HepG2 (cell line): ENCODE measurements at regions not wholly inside any gene's neighbourhood (a gene's known extent, or its start where the extent isn't known, plus 50 kb on each side); places are given as distances from the start of the nearest gene placed in this dataset.

ENCODE experiments used
- ATAC-seq: fragments of 200-7000 bp; cut with Tn5 transposase; 3 replicates; pipeline ENCODE4 v1.9.1; 2020; ENCODE audit warnings: mild to moderate bottlenecking, moderate library complexity
- BruUV-seq: library from RNA; stranded (reverse); fragments of 400-500 nt; replicated peaks from 2 replicates; lab custom pipeline; 2021; lab: Mats Ljungman, UMichigan
- CTCF ChIA-PET: fragments of 300-600 bp; formaldehyde crosslinking; extraction: SDS; loops from one replicate; lab custom pipeline; 2021; ENCODE audit warnings: low total read pairs, inconsistent platforms, low intra/inter-chr PET ratio; lab: Yijun Ruan, JAX
- POLR2A ChIA-PET: fragments of 350-600 bp; sonication (Branson Sonifier 250); formaldehyde crosslinking; loops from one replicate; lab custom pipeline; 2020; ENCODE audit warnings: antibody characterized with exemption, inconsistent platforms; lab: Yijun Ruan, JAX
- DNase-seq: peaks from one replicate; pipeline ENCODE4 v3.0.0-alpha.2; 2015; ENCODE audit warnings: low spot score
- FAIRE-seq: peaks from 3 replicates; lab custom pipeline; 2011; peaks lifted over from hg19 to GRCh38; lab: Jason Lieb, UNC
- H2AFZ ChIP-seq: one replicate; pipeline ENCODE4 v1.6.1; 2011; ENCODE audit warnings: low read length, inconsistent platforms
- H3K27ac ChIP-seq: fragments of 300-600 bp; 3 replicates; pipeline ENCODE4 v1.8.0; 2011; ENCODE audit warnings: mixed run types, mild to moderate bottlenecking, mixed read lengths, low read length, inconsistent platforms; ENCODE audit not compliant: insufficient read depth; ENCODE audit errors: extremely low read length
- H3K27me3 ChIP-seq, 2 experiments: fragments of 200-600 bp in 1 of 2; 2 replicates in 1 of 2; 3 replicates in 1 of 2; pipeline versions ENCODE4 v1.6.0 to v1.8.0; 2011; ENCODE audit warnings: low read length in 2 of 2, mild to moderate bottlenecking in 2 of 2, moderate library complexity in 2 of 2, inconsistent platforms in 1 of 2; ENCODE audit not compliant: insufficient read depth in 2 of 2, control insufficient read depth in 1 of 2
- H3K36me3 ChIP-seq, 2 experiments: fragments of 200-600 bp in 1 of 2; replicated peaks in 1 of 2; 2 replicates in 1 of 2; 3 replicates in 1 of 2; pipeline versions ENCODE4 v1.5.1 to v1.8.0; 2011; ENCODE audit warnings: low read length in 2 of 2, inconsistent platforms in 1 of 2; ENCODE audit not compliant: insufficient read depth in 2 of 2, control insufficient read depth in 1 of 2
- H3K4me1 ChIP-seq: 2 replicates; pipeline ENCODE4 v1.5.1; 2012; ENCODE audit warnings: low read length, inconsistent platforms; ENCODE audit not compliant: insufficient read depth
- H3K4me2 ChIP-seq: 2 replicates; pipeline ENCODE4 v1.6.0; 2011; ENCODE audit warnings: low read depth, low read length, inconsistent platforms
- H3K4me3 ChIP-seq, 3 experiments: fragments of 200-600 bp in 1 of 3; sonication (generic), shearing (Covaris generic) in 1 of 3; replicated peaks in 1 of 3; 2 replicates each; pipeline ENCODE4 v1.5.1; 2011 to 2016; ENCODE audit warnings: low read length in 3 of 3, inconsistent platforms in 2 of 3, low read depth in 2 of 3, mild to moderate bottlenecking in 2 of 3, control low read depth in 1 of 3, mixed read lengths in 1 of 3; ENCODE audit not compliant: insufficient read depth in 1 of 3
- H3K79me2 ChIP-seq: one replicate; pipeline ENCODE4 v1.6.1; 2011; ENCODE audit warnings: low read length, inconsistent platforms; ENCODE audit not compliant: insufficient read depth
- H3K9ac ChIP-seq: 2 replicates; pipeline ENCODE4 v1.6.0; 2011; ENCODE audit warnings: mild to moderate bottlenecking, low read depth, low read length, inconsistent platforms; ENCODE audit not compliant: insufficient read depth
- H3K9me3 ChIP-seq: 2 replicates; pipeline ENCODE4 v1.5.1; 2012; ENCODE audit warnings: mild to moderate bottlenecking, low read length
- H4K20me1 ChIP-seq: 2 replicates; pipeline ENCODE4 v1.6.0; 2011; ENCODE audit warnings: inconsistent platforms, mild to moderate bottlenecking, low read length, moderate library complexity; ENCODE audit not compliant: insufficient read depth
- GABPB1 ChIP-seq: IDR thresholded peaks from 2 replicates; pipeline ENCODE4 v1.6.1; 2016; ENCODE audit warnings: mild to moderate bottlenecking, missing genetic modification reagents, moderate library complexity, missing compliant biosample characterization
- HNRNPK ChIP-seq: fragments of 200-400 bp; formaldehyde crosslinking; IDR thresholded peaks from 2 replicates; pipeline ENCODE4 v1.6.1; 2018; ENCODE audit warnings: low read length, low read depth, moderate library complexity, mild to moderate bottlenecking; ENCODE audit not compliant: poor library complexity, severe bottlenecking
- KDM5B ChIP-seq: sonication (generic); formaldehyde crosslinking; IDR thresholded peaks from 2 replicates; pipeline ENCODE4 v1.4.0; 2020; ENCODE audit warnings: missing genetic modification reagents, mild to moderate bottlenecking, borderline replicate concordance
- NR2C2 ChIP-seq: sonication (generic); formaldehyde crosslinking; IDR thresholded peaks from 2 replicates; pipeline ENCODE4 v1.4.0; 2020; ENCODE audit warnings: missing genetic modification reagents, mild to moderate bottlenecking, moderate library complexity, borderline replicate concordance
- SRSF4 ChIP-seq: fragments of 200-400 bp; formaldehyde crosslinking; IDR thresholded peaks from one replicate; pipeline ENCODE4 v1.6.1; 2018; ENCODE audit warnings: mild to moderate bottlenecking, low read depth, low read length, moderate library complexity; ENCODE audit not compliant: poor library complexity, severe bottlenecking
- ZNF124 ChIP-seq: sonication (generic); formaldehyde crosslinking; IDR thresholded peaks from 2 replicates; pipeline ENCODE4 v1.4.0; 2020; ENCODE audit warnings: missing genetic modification reagents
- ZNF230 ChIP-seq: sonication (generic); formaldehyde crosslinking; IDR thresholded peaks from 2 replicates; pipeline ENCODE4 v1.4.0; 2020; ENCODE audit warnings: mild to moderate bottlenecking, missing genetic modification reagents
- WGBS: methylation state at CpG from one replicate; pipeline ENCODE4 v1.1.6; 2017; ENCODE audit warnings: low lambda C conversion rate; 5-methylcytosine and 5-hydroxymethylcytosine counted together
- in situ Hi-C: cut with HindIII; loops from 2 replicates; pipeline ENCODE4 v1.10.0; 2017; ENCODE audit warnings: low pct_unique_long_range_greater_than_20kb; ENCODE audit not compliant: extremely low pct_ligation_motif_present
- intact Hi-C: fragments of 100-400 bp; cut with micrococcal nuclease; formaldehyde crosslinking; loops from one replicate; pipeline ENCODE4 v1.10.0; 2022; ENCODE audit not compliant: unreplicated experiment
- TF ChIP-seq, protein P1 (sequence below): sonication (generic); formaldehyde crosslinking; IDR thresholded peaks from 2 replicates; pipeline ENCODE4 v1.4.0; 2020; ENCODE audit warnings: mild to moderate bottlenecking, missing genetic modification reagents, borderline replicate concordance
- TF ChIP-seq, protein P2 (sequence below): sonication (generic); formaldehyde crosslinking; IDR thresholded peaks from 2 replicates; pipeline ENCODE4 v1.5.1; 2020; ENCODE audit warnings: mild to moderate bottlenecking, missing genetic modification reagents, borderline replicate concordance

DNA sequence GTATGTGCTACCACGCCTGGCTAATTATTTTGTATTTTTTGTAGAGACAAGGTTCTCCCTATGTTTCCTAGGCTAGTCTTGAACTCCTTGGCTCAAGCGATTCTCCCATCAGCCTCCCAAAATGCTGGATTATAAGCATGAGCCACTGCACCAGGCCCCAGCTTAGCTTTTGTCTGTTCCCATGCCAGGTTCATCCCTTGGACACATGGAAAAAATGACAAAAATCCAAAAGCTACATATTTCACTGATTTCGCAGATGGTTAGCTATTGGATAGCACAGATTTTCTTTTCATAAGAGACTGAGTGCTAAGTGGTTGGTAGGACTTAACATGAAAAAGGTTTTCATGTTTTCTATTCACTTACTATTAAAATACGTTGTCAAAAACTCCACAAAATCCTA lies 286.6 kb upstream of the KITLG start:
- no peak overlapping the region for H3K9ac ChIP-seq
- ChIA-PET POLR2A (no interaction called here), CTCF (no interaction called here)
- no peaks in the 10 kb centered on the region for H4K20me1 ChIP-seq
- DNase-seq, result no peak
- no peak overlapping the region for H2AFZ ChIP-seq
- H3K36me3 ChIP-seq, result no peaks in the 10 kb centered on the region
- TF ChIP-seq, protein P1, sequence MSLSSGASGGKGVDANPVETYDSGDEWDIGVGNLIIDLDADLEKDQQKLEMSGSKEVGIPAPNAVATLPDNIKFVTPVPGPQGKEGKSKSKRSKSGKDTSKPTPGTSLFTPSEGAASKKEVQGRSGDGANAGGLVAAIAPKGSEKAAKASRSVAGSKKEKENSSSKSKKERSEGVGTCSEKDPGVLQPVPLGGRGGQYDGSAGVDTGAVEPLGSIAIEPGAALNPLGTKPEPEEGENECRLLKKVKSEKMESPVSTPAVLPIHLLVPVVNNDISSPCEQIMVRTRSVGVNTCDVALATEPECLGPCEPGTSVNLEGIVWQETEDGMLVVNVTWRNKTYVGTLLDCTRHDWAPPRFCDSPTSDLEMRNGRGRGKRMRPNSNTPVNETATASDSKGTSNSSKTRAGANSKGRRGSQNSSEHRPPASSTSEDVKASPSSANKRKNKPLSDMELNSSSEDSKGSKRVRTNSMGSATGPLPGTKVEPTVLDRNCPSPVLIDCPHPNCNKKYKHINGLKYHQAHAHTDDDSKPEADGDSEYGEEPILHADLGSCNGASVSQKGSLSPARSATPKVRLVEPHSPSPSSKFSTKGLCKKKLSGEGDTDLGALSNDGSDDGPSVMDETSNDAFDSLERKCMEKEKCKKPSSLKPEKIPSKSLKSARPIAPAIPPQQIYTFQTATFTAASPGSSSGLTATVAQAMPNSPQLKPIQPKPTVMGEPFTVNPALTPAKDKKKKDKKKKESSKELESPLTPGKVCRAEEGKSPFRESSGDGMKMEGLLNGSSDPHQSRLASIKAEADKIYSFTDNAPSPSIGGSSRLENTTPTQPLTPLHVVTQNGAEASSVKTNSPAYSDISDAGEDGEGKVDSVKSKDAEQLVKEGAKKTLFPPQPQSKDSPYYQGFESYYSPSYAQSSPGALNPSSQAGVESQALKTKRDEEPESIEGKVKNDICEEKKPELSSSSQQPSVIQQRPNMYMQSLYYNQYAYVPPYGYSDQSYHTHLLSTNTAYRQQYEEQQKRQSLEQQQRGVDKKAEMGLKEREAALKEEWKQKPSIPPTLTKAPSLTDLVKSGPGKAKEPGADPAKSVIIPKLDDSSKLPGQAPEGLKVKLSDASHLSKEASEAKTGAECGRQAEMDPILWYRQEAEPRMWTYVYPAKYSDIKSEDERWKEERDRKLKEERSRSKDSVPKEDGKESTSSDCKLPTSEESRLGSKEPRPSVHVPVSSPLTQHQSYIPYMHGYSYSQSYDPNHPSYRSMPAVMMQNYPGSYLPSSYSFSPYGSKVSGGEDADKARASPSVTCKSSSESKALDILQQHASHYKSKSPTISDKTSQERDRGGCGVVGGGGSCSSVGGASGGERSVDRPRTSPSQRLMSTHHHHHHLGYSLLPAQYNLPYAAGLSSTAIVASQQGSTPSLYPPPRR (CRISPR knock-in tag), result no peak
- TF ChIP-seq ZNF124 (no peak), GABPB1 (CRISPR knock-in tag) (no peak)
- H3K27me3 ChIP-seq, result no peaks in the 10 kb centered on the region
- H3K9me3 ChIP-seq, result no peaks in the 10 kb centered on the region
- no peak for ATAC-seq
- no peaks in the 10 kb centered on the region for H3K4me1 ChIP-seq
- WGBS, result 30% methylated on average over 4 of the region's 4 CpGs
- in situ Hi-C loops (no loop called here), intact Hi-C loops (no loop called here)
- H3K4me2 ChIP-seq, result no peak overlapping the region
- H3K27ac ChIP-seq, result no peak overlapping the region
- H3K79me2 ChIP-seq, result no peaks in the 10 kb centered on the region
- no peak overlapping the region for H3K4me3 ChIP-seq
- BruUV-seq, result no TSS peak
- FAIRE-seq, result no peak

DNA sequence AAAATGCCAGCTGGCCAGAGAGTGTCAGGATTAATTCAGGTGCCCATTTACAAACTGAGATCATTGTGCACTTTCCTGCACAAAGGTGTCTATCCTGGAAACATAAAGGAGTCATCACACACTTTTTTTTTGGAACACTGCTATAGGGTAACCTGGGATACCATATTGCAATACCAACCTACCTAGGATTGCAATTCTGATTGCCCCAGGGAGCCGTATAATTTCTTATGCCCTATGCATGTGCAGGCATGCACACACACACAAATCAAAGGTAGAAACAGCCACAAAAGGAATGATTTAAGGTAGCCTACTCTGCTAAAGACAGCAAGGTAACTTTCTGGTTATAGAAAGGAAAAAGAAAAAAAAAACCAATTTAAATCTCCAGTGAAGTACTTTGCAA lies 285.3 kb upstream of the KITLG start:
- FAIRE-seq, result no peak
- TF ChIP-seq, protein P2, sequence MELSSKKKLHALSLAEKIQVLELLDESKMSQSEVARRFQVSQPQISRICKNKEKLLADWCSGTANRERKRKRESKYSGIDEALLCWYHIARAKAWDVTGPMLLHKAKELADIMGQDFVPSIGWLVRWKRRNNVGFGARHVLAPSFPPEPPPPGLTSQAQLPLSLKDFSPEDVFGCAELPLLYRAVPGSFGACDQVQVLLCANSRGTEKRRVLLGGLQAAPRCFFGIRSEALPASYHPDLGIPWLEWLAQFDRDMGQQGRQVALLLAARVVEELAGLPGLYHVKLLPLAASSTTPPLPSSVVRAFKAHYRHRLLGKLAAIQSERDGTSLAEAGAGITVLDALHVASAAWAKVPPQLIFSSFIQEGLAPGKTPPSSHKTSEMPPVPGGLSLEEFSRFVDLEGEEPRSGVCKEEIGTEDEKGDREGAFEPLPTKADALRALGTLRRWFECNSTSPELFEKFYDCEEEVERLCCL (CRISPR knock-in tag), result no peak
- TF ChIP-seq NR2C2 (CRISPR knock-in tag), result no peak
- no peak for TF ChIP-seq ZNF230
- no peak for TF ChIP-seq HNRNPK
- TF ChIP-seq SRSF4, result no peak
- no peak for TF ChIP-seq KDM5B (CRISPR knock-in tag)

More for the DNA sequence above, 285.3 kb upstream of the KITLG start:
- H3K36me3 ChIP-seq, result no peaks in the 10 kb centered on the region
- no peaks in the 10 kb centered on the region for H3K4me1 ChIP-seq
- no TSS peak for BruUV-seq
- no peaks in the 10 kb centered on the region for H4K20me1 ChIP-seq
- in situ Hi-C loops (no loop called here), intact Hi-C loops (no loop called here)
- no peaks in the 10 kb centered on the region for H3K79me2 ChIP-seq
- no peak overlapping the region for H3K4me2 ChIP-seq
- no peak overlapping the region for H3K27ac ChIP-seq
- ATAC-seq, result no peak
- H3K4me3 ChIP-seq, result no peak overlapping the region
- H3K27me3 ChIP-seq, result no peaks in the 10 kb centered on the region
- WGBS, result 30% methylated on average over 1 of the region's 1 CpG
- no peaks in the 10 kb centered on the region for H3K9me3 ChIP-seq
- DNase-seq, result no peak
- no peak overlapping the region for H2AFZ ChIP-seq
- CTCF ChIA-PET, result no interaction called here
- H3K9ac ChIP-seq, result no peak overlapping the region
- POLR2A ChIA-PET, result no interaction called here
